ENCODE measurements at regions not wholly inside any gene's neighbourhood (a gene's known extent, or its start where the extent isn't known, plus 50 kb on each side); places are given as distances from the start of the nearest gene placed in this dataset.

DNA sequence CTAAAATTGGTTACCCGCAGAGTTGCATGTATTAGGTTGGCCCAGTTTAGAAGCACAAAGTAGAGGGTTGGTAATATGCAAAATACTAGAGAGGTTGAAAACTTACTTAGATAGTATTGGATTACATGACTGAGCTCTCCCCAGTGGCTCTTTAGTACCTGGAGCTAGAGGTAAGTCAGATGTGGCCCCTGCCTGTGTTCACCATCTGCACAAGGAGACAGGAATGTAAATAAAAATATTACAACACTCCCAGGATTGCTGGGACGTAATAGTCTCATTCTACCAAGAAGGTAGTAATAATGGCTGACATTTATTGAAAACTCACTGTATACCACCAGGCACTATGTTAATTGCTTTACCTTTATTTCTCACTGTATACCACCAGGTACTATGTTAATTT is 129.6 kb downstream of the SLC17A6 start:
- H3K27ac Mint-ChIP-seq, result no peak overlapping the region
- no peak overlapping the region for H3K4me3 Mint-ChIP-seq
- no peak overlapping the region for H3K4me3 ChIP-seq

GRCh38 chr11:22467248-22467647 is 129.1 kb downstream of the SLC17A6 start:
- Histone ChIP-seq H3K4me3 (no peak overlapping the region), H3K4me1 (no peaks in the 10 kb centered on the region), H4K20me1 (ENCODE audit: low read depth) (no peaks in the 10 kb centered on the region), H3K36me3 (no peaks in the 10 kb centered on the region), H2AFZ (replicated peaks) (no peak overlapping the region), H3K9me3 (ENCODE audit: low read depth) (no peaks in the 10 kb centered on the region), H3F3A (ENCODE audit: low read depth) (no peaks in the 10 kb centered on the region), H3K27me3 (no peaks in the 10 kb centered on the region), H3K4me2 (no peak overlapping the region), H3K9ac (no peak overlapping the region), H3K79me2 (ENCODE audit: low read depth) (no peaks in the 10 kb centered on the region), H3K27ac (no peak overlapping the region)
- Mint-ChIP-seq H3K36me3 (no peaks in the 10 kb centered on the region), H3K9me3 (no peaks in the 10 kb centered on the region), H3K4me3 (no peak overlapping the region), H3K4me1 (peaks cover 3% of the 10 kb centered on the region), H3K27me3 (ENCODE audit: insufficient read depth, low read depth) (peaks cover 2% of the 10 kb centered on the region), H3K27ac (no peak overlapping the region)
- DNase-seq (ENCODE audit: low spot score), result no peak
- TF ChIP-seq CTCF (IDR thresholded peaks at IDR 0.05) (no peak), EZH2phosphoT487 (IDR thresholded peaks at IDR 0.05) (no peak), EZH2 (IDR thresholded peaks at IDR 0.05) (no peak)

More for the DNA sequence above, 129.6 kb downstream of the SLC17A6 start:
- Histone ChIP-seq H3K27me3 (no peaks in the 10 kb centered on the region), H3K36me3 (no peaks in the 10 kb centered on the region), H3K9me3 (ENCODE audit: low read depth) (no peaks in the 10 kb centered on the region), H4K20me1 (ENCODE audit: low read depth) (no peaks in the 10 kb centered on the region), H3K9ac (no peak overlapping the region), H3K27ac (no peak overlapping the region), H3K79me2 (ENCODE audit: low read depth) (no peaks in the 10 kb centered on the region), H3F3A (ENCODE audit: low read depth) (no peaks in the 10 kb centered on the region), H2AFZ (replicated peaks) (no peak overlapping the region), H3K4me1 (no peaks in the 10 kb centered on the region), H3K4me2 (no peak overlapping the region)
- peaks cover 2% of the 10 kb centered on the region for H3K27me3 Mint-ChIP-seq (ENCODE audit: insufficient read depth, low read depth)
- no peak for DNase-seq (ENCODE audit: low spot score)
- H3K4me1 Mint-ChIP-seq, result peaks cover 3% of the 10 kb centered on the region
- TF ChIP-seq CTCF (IDR thresholded peaks at IDR 0.05) (no peak), EZH2 (IDR thresholded peaks at IDR 0.05) (no peak), EZH2phosphoT487 (IDR thresholded peaks at IDR 0.05) (no peak)
- H3K9me3 Mint-ChIP-seq, result no peaks in the 10 kb centered on the region
- H3K36me3 Mint-ChIP-seq, result no peaks in the 10 kb centered on the region

DNA sequence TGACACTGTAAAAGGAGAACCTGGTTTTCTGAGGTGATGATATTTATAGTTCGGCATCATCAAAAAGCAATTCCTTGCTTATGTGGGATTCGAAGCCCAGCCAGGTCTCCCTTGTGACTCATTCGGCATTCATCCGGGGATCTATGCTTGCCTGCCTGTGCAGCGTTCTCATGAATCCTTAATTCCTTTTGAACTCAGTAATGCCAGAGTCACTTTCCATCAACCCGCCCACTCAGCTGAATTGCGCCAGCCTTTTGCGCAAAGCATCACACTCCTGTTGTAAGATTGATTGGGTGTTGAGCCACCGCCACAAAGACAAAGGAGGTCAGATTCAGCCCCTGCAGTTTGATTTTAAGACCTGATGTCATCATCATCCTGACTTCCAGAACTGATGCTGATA is 128.6 kb downstream of the SLC17A6 start:
- peaks cover 3% of the 10 kb centered on the region for H3K4me1 Mint-ChIP-seq
- no peak overlapping the region for H3K27ac ChIP-seq
- H3K4me3 Mint-ChIP-seq, result no peak overlapping the region
- H3K27ac Mint-ChIP-seq, result no peak overlapping the region
- no peaks in the 10 kb centered on the region for H3K36me3 ChIP-seq
- H3K9me3 ChIP-seq (ENCODE audit: low read depth), result no peaks in the 10 kb centered on the region
- H3K9me3 Mint-ChIP-seq, result no peaks in the 10 kb centered on the region
- no peaks in the 10 kb centered on the region for H4K20me1 ChIP-seq (ENCODE audit: low read depth)
- H3K9ac ChIP-seq, result no peak overlapping the region
- H3K79me2 ChIP-seq (ENCODE audit: low read depth), result no peaks in the 10 kb centered on the region
- H3F3A ChIP-seq (ENCODE audit: low read depth), result no peaks in the 10 kb centered on the region
- TF ChIP-seq CTCF (IDR thresholded peaks at IDR 0.05) (no peak), EZH2 (IDR thresholded peaks at IDR 0.05) (no peak), EZH2phosphoT487 (IDR thresholded peaks at IDR 0.05) (no peak)
- H3K36me3 Mint-ChIP-seq, result no peaks in the 10 kb centered on the region
- no peaks in the 10 kb centered on the region for H3K4me1 ChIP-seq
- no peaks in the 10 kb centered on the region for H3K27me3 ChIP-seq
- DNase-seq (ENCODE audit: low spot score), result peak; percentile 6
- H3K4me2 ChIP-seq, result no peak overlapping the region
- no peak overlapping the region for H3K4me3 ChIP-seq
- H3K27me3 Mint-ChIP-seq (ENCODE audit: insufficient read depth, low read depth), result peaks cover 2% of the 10 kb centered on the region
- no peak overlapping the region for H2AFZ ChIP-seq (replicated peaks)

All from neural progenitor cell (in vitro differentiated cells).